GM18951 (cell line): ENCODE measurements at regions not wholly inside any gene's neighbourhood (a gene's known extent, or its start where the extent isn't known, plus 50 kb on each side); places are given as distances from the start of the nearest gene placed in this dataset.
"Not testable (repeated sequence)": the region's sequence is repeated elsewhere in the genome, so short reads cannot be mapped to it uniquely, and the experiment has no call there.

ENCODE experiments used
- POLR2A ChIP-seq: IDR thresholded peaks from 4 replicates; pipeline ENCODE4 v1.6.1; 2011; ENCODE audit warnings: mild to moderate bottlenecking; ENCODE audit not compliant: insufficient read length, insufficient read depth; ENCODE audit errors: extremely low read depth
- in situ Hi-C: fragments of 300-500 bp; cut with MboI; formaldehyde crosslinking; loops from one replicate; pipeline ENCODE4 v1.12.0; 2022; ENCODE audit warnings: low sequenced_read_pairs, mixed read lengths, inconsistent platforms; ENCODE audit not compliant: unreplicated experiment

GRCh38 chr7:69517985-69518704, 80.1 kb upstream of the AUTS2 start:
- TF ChIP-seq POLR2A, result no peak
- in situ Hi-C loops, result no loop called here

GRCh38 chr7:69518705-69519077, 79.6 kb upstream of the AUTS2 start:
- in situ Hi-C loops, result no loop called here

GRCh38 chr7:69526570-69526969, 71.7 kb upstream of the AUTS2 start:
- TF ChIP-seq POLR2A, result no peak
- in situ Hi-C loops, result no loop called here

More at GRCh38 chr7:69518705-69519077, 79.6 kb upstream of the AUTS2 start:
- no peak for TF ChIP-seq POLR2A

GRCh38 chr7:69527706-69528105, 70.6 kb upstream of the AUTS2 start:
- TF ChIP-seq POLR2A, result no peak
- in situ Hi-C loops, result no loop called here

GRCh38 chr7:69531050-69531449, 67.2 kb upstream of the AUTS2 start:
- TF ChIP-seq POLR2A, result no peak
- in situ Hi-C loops, result no loop called here

GRCh38 chr7:69534461-69535041, 63.7 kb upstream of the AUTS2 start:
- TF ChIP-seq POLR2A, result no peak
- in situ Hi-C loops, result no loop called here

GRCh38 chr7:69537691-69538090, 60.6 kb upstream of the AUTS2 start:
- in situ Hi-C loops, result no loop called here
- TF ChIP-seq POLR2A, result no peak

GRCh38 chr7:69539531-69539930, 58.7 kb upstream of the AUTS2 start:
- no peak for TF ChIP-seq POLR2A
- in situ Hi-C loops, result no loop called here

GRCh38 chr7:69540287-69540686, 58.0 kb upstream of the AUTS2 start:
- in situ Hi-C loops, result no loop called here
- no peak for TF ChIP-seq POLR2A

- in situ Hi-C loops, result not testable (repeated sequence)
Measured at GRCh38 chr7:69541779-69542432, 56.4 kb upstream of the AUTS2 start.

- in situ Hi-C loops, result no loop called here
- TF ChIP-seq POLR2A, result no peak
Measured at GRCh38 chr7:69545175-69545574, 53.1 kb upstream of the AUTS2 start.
